HG02623 (cell line): ENCODE measurements at regions not wholly inside any gene's neighbourhood (a gene's known extent, or its start where the extent isn't known, plus 50 kb on each side); places are given as distances from the start of the nearest gene placed in this dataset.
A peak's percentile ranks its signal among the peaks of the same experiment; 100 is the strongest.

Experiments used
- ATAC-seq: cut with Tn5 transposase; IDR thresholded peaks from one replicate; pipeline ENCODE4 v1.9.1; 2021; ENCODE audit warnings: moderate library complexity; ENCODE audit not compliant: unreplicated experiment

- ATAC-seq = no peak
These were observed 136.1 kb downstream of the RWDD3 start for GRCh38 chr1:95369985-95370690.

- no peak for ATAC-seq
These were observed 136.9 kb downstream of the RWDD3 start for GRCh38 chr1:95370691-95371562.

GRCh38 chr1:95371666-95372282 is 137.8 kb downstream of the RWDD3 start:
- no peak for ATAC-seq

- no peak for ATAC-seq
These were observed 141.2 kb downstream of the RWDD3 start for GRCh38 chr1:95375174-95375573.

DNA sequence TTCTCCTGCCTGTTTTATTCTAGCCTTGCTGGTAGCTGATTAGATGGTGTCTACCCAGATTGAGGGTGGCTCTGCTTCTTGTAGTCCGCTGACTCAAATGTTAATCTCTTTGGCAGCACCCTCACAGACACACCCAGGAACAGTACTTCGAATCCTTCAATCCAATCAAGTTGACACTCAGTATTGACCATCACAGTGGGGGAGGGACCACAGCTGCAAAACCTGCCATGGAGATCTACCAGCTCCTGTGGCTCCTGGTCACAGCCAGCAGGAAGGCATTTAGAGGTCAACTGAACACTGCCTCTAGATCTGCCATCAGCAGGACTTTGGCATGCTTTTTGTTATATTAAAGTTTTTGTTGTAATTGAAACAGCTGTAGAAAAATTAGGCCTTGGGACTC is 146.9 kb downstream of the RWDD3 start:
- ATAC-seq = no peak

GRCh38 chr1:95382000-95382786 is 148.2 kb downstream of the RWDD3 start:
- peak; percentile 50 for ATAC-seq

DNA sequence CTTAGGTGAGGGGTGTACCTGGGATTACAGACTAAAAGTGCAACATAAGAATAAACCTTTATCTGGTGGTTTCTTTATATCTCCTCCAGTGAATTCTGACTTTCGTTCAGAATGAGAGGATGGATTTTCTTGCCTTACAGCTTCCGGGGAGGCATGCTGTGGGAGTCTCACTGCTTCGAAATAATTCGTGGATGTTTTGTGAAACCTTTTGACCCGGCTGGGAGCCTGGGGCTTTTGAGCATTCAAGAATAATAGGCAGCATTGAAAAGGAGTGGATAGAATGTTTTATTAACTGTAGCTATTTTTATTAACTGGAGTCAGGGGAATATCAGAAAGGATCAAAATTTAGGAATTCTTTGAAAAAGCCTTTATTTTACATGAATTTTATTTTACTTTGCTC is 149.1 kb downstream of the RWDD3 start:
- no peak for ATAC-seq

DNA sequence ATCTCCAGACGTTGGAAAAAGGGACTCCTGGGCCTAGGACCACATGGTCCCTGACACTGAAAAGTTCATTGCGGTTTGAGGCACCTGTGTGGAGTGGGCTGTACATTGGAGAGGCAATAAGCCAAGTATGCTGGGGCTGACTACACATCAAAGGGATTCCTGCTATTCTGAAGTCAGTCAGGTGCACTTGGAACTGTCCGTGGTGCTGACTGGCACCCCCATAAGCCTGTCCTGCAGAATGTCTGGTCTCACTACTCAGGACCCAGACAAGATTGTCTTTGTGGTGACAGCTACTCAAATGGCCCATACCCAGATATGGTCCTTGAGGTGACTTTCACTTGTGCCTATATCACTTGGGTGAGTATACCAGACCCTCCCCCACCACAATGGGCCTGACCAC is 150.6 kb downstream of the RWDD3 start:
- no peak for ATAC-seq

- no peak for ATAC-seq
These were observed 152.4 kb downstream of the RWDD3 start for GRCh38 chr1:95386371-95386770.

- ATAC-seq = no peak
These were observed 152.9 kb downstream of the RWDD3 start for GRCh38 chr1:95386915-95387314.

- no peak for ATAC-seq
These were observed 154.0 kb downstream of the RWDD3 start for GRCh38 chr1:95388031-95388430.

GRCh38 chr1:95393434-95393833 is 159.4 kb downstream of the RWDD3 start:
- ATAC-seq = no peak

GRCh38 chr1:95396557-95396956 is 162.5 kb downstream of the RWDD3 start:
- ATAC-seq = no peak

DNA sequence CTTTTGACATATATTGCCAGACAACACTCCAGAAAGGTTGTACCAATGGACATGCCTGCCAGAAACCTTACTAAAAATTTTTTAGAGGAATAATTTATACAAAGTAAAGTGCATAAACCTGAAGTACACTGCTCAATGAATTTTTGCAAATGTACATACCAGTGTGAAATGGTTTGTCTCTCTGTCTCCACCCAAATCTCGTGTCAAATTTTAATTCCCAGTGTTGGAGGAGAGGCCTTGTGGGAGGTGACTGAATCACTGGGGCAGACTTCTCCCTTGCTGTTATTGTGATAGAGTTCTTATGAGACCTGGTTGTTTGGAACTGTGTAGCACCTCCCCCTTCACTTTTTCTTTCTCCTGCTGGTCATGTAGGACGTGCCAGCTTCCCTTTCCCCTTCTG is 168.8 kb downstream of the RWDD3 start:
- ATAC-seq = no peak

GRCh38 chr1:95406279-95406678 is 172.3 kb downstream of the RWDD3 start:
- no peak for ATAC-seq

GRCh38 chr1:95407131-95407885 is 173.3 kb downstream of the RWDD3 start:
- ATAC-seq = no peak

DNA sequence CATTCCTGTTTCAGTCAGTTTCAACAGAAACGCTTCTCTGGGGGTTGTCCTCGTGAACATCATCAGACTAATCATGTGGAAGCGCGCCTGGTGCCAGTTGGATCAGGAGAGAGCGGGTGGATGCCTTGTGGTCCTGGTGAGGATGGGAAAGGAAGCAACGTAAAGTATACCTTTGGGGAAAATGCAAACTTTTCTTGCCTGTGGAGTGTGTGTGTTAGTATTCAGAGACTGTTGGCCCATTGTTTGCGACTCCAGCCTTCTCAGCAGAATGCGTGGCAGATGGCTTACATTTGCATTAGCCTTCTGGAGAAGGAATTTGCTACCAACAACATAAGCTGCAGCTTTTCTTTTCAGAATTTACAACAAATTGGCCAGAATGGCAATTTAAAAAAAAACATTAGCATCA is 173.9 kb downstream of the RWDD3 start:
- ATAC-seq = no peak

GRCh38 chr1:95408507-95409136 is 174.6 kb downstream of the RWDD3 start:
- no peak for ATAC-seq

DNA sequence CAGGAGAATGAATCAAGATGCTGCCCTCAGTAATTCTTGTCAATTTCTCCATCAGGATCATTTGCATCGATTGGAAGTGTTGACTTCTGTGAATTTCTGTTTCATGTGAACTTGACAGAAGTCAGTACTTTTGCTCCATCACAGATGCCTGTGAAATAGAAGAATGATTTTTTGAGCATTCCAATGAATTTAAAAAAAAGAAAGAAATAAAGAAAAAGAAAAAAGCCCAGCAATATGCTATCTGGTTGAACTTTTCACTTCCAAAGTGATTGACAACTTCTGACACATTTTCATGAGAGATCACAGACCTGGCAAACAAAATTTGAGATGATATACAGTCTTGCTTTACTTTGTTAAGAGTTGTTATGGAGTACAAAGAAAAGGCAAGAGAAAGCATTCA is 175.3 kb downstream of the RWDD3 start:
- no peak for ATAC-seq

DNA sequence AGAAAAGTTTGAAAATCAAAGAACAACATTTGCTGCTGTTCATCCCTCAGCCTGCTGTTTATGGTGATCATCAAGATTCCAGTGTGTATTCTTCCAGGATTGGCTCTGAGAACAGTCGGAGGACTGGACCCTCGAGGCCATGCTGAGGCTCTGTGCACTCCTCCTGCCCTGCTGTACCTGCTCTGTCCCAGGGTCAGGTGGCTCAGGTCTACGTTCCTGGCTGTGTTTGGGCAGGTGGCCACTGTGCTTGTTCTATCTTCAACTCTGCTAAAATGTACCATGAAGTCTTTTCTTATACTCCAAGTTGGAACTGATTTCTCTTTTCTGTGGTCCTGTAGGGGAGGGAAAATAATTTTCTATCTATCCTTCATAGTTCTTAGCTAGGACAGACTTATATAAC is 175.9 kb downstream of the RWDD3 start:
- ATAC-seq = no peak
